Occipital lobe (tissue), 1 donor: ENCODE measurements at regions not wholly inside any gene's neighbourhood (a gene's known extent, or its start where the extent isn't known, plus 50 kb on each side); places are given as distances from the start of the nearest gene placed in this dataset.
A peak's percentile ranks its signal among the peaks of the same experiment; 100 is the strongest.
"Not testable (repeated sequence)": the region's sequence is repeated elsewhere in the genome, so short reads cannot be mapped to it uniquely, and the experiment has no call there.

Source experiments
- DNase-seq: peaks from one replicate; lab custom pipeline; 2025; lab: John Stamatoyannopoulos, UW

- DNase-seq, result no peak
Measured at GRCh38 chr14:51342226-51342625, 102.2 kb downstream of the TMX1 start.

DNA sequence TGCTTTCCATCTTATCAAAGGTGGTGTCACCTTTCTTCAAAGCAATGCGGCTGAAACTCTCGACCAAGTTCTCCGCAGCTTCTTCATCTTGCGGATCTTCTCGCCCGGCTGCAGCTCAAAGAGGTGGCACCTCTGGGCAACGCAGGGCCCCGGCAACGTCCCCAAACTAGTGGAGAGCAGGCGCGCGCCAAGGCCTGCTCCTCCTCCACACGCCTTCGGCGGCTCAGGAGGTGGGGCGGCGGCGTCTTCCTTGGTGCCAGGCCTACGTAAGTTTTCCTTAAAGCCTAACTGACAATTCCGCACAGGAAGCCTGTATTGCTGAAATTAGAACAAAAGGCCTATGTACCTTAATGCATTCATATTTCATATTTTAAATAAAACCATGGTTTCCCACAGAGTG, 112.0 kb downstream of the TMX1 start:
- DNase-seq, result no peak

- DNase-seq, result no peak
Measured at GRCh38 chr14:51353901-51354300, 113.9 kb downstream of the TMX1 start.

DNA sequence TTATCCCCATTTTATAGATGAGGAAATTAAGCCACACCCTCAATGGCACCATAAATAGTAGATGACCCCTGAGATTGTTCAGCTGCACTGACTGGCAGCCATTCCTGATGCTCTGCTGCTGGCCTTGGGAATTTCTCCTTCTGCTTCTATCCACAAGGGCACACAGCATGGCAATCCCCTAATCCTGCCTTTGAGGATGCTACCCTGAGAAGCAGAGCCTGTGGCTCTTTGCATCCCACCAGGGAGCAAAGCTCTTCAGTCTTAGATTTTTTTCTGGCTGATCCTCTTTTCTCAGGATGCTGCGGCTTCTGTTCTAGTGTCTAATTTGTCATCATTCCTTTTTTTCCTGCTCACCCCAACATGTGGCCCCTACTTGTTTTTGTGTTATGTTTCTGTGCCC, 114.8 kb downstream of the TMX1 start:
- no peak for DNase-seq

GRCh38 chr14:51356381-51356780, 116.3 kb downstream of the TMX1 start:
- DNase-seq, result no peak

DNA sequence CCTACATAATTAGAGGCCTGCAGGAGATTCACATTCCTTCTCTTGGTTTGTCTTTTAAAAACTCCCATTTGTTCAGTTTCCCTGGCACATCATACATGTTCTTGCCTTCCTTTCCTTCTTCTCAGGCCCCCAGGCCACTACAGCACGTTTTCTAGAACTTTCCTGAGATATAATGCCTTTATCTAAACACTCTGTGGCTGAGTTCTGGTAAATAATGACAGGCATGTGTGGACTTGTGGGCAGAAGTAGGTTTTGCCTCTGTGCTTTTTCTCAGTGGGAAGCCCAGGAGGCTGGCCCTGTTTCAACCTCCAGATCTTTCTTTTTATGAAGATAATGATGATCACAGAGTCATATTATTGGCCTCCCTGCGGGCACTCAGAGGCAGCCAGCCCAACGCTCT, 117.2 kb downstream of the TMX1 start:
- DNase-seq, result no peak

GRCh38 chr14:51360592-51360991, 120.5 kb downstream of the TMX1 start:
- DNase-seq, result no peak

GRCh38 chr14:51365241-51365965, 125.4 kb downstream of the TMX1 start:
- peak; percentile 5 for DNase-seq

- DNase-seq, result not testable (repeated sequence)
Measured at GRCh38 chr14:51366460-51366859, 126.4 kb downstream of the TMX1 start.

DNA sequence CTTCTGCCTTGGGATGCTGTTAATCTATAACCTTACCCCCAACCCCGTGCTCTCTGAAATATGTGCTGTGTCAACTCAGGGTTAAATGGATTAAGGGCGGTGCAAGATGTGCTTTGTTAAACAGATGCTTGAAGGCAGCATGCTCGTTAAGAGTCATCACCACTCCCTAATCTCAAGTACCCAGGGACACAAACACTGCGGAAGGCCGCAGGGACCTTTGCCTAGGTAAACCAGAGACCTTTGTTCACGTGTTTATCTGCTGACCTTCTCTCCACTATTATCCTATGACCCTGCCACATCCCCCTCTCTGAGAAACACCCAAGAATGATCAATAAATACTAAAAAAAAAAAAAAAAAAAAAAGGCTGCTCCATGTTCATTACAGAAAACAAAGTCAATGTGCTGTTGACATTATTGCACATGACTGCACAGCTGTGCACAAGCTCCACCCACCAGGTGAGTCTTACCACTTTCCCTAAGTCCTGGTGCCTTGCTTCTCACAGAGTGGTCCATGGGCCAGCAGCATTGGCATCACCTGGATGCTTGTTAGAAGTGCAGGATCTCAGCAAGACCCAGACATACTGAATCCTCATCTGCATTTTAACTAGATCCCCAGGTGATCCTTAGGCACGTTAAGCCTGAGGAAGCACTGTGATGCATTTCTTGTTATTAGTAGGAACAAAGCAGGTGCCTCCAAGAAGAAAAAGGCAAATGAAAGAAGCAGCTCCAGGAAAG, 127.0 kb downstream of the TMX1 start:
- DNase-seq, result not testable (repeated sequence)

DNA sequence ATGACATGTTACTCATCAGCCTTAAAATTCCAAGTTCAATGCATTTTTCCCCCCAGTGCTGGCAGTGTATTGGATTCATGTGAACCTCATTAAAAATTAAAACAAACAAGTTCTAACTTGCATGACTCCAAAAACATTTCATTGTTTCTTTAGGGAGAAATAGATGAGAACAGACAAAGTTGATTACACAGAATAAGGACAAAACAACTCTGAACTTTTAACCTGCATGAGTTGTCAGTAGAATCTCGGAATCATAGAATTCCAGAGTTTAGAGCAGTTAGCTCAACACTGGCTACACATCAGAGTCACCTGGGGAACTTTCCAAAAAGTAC, 127.5 kb downstream of the TMX1 start:
- DNase-seq, result no peak

DNA sequence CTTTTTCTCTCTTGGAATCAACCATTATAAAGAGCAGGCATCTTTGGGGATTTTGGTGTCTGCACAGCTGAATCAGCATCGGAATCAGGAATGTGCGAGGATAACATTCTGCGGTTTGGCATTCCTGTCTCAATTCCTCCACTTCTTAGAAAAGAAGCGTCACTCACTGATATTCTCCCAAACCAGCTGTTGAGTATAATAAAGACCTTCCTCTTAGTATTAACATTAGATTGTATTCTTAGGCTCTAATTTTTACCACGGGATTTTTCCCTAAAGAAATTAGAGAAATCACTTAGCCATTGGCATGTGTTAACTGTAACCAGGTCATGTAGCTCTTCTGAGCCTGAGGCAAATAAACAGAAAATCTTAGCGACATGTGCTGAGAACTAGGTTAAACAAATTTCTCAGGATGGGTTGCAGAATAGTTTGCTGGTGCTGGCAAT, 128.7 kb downstream of the TMX1 start:
- DNase-seq, result no peak

GRCh38 chr14:51369814-51370213, 129.8 kb downstream of the TMX1 start:
- no peak for DNase-seq

DNA sequence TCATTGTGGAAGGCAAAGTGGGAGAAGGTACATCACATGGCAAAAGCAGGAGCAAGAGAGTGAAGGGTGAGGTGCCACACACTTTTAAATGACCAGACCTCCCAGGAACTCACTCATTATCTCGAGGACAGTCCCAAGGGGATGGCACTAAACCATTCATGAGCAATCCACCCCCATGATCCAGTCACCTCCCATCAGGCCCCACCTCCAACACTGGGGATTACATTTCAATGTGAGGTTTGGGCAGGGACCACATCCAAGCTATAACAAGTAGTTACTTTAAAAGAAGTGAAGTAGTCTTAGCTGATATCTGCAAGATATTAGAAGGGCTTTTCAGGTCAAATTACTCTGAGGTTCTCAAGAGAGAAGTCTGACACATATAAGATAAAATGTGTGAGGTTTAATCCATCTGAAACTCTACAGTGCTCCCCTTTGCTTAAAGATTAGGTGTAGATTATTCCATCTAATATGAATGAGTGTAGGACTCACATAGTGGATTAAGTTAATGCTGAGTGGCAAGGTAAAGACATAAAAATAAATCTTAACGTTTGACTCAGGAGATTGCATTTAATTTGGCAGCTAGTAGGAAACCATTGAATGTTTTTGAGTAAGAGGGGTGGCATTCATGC, 130.8 kb downstream of the TMX1 start:
- DNase-seq, result no peak

GRCh38 chr14:51377186-51377585, 137.1 kb downstream of the TMX1 start:
- not testable (repeated sequence) for DNase-seq

GRCh38 chr14:51382506-51382905, 142.5 kb downstream of the TMX1 start:
- no peak for DNase-seq

GRCh38 chr14:51386411-51386810, 146.4 kb downstream of the TMX1 start:
- DNase-seq, result no peak

- DNase-seq, result no peak
Measured at GRCh38 chr14:51386983-51387735, 147.1 kb downstream of the TMX1 start.

GRCh38 chr14:51392416-51392815, 152.4 kb downstream of the TMX1 start:
- no peak for DNase-seq

DNA sequence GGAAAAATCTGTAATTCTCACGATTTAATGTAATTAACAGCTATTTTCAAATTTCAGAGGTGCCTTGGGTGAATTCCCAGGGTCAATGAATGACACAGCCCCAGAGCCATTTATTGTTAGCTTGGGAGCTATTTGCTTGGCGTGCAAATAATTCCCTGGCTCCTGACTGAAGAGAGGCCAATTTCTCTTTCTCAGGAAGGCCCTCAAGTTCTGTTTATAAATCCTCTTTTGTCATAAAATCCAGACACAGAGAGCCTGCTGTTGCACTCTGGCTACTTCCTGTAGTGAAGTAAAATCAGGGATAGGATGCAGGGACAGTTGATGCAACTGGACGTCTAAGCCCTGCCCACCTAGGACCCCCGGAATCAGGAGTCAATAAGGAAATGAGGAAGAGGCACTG, 154.3 kb downstream of the TMX1 start:
- no peak for DNase-seq

DNA sequence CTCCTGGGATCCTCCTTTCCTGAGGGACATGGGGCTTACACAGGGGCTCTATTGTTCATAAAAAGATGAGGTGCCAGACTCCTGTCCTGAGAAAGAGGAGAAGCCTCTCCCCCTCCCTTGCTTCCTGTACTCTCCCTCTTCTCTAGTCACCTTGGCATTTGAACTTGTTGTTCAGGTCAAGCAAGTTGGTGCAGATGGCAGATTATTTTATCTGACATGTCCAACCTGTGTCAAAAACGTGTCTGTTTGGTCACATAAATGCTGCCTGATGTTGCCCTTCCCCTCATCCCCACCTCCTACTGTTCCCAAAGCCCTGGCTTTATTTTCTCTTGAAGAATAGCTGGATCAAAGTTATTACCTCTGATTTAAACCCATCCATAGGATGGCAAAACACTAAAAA, 154.8 kb downstream of the TMX1 start:
- DNase-seq, result no peak

- peak; percentile 5 for DNase-seq
Measured at GRCh38 chr14:51395361-51395849, 155.4 kb downstream of the TMX1 start.
